ENCODE measurements at regions not wholly inside any gene's neighbourhood (a gene's known extent, or its start where the extent isn't known, plus 50 kb on each side); places are given as distances from the start of the nearest gene placed in this dataset.
"Not testable (repeated sequence)": the region's sequence is repeated elsewhere in the genome, so short reads cannot be mapped to it uniquely, and the experiment has no call there.

GRCh38 chr21:7933923-7934322 lies 2587.5 kb upstream of the TPTE start:
- no peak overlapping the region for H3K27ac ChIP-seq
- no peaks in the 10 kb centered on the region for H3K4me1 ChIP-seq
- peaks cover 0 to 12% of the 10 kb centered on the region in 2 donors for H3K9me3 ChIP-seq
- DNase-seq (no peak), ATAC-seq (no peak)
- intact Hi-C loops (cut with DNase I), result no loop called here
- TF ChIP-seq CTCF (IDR thresholded peaks at IDR 0.05), result no peak
- H3K27me3 ChIP-seq, result no peaks in the 10 kb centered on the region
- H3K4me3 ChIP-seq, result no peak overlapping the region
- H3K36me3 ChIP-seq, result no peaks in the 10 kb centered on the region

- intact Hi-C loops (cut with DNase I); ATAC-seq; DNase-seq; H3K36me3 ChIP-seq; H3K27me3 ChIP-seq; H3K4me3 ChIP-seq; H3K4me1 ChIP-seq; H3K27ac ChIP-seq: not testable (repeated sequence)
- H3K9me3 ChIP-seq, result peaks cover 0 to 15% of the 10 kb centered on the region in 2 donors
Observed at GRCh38 chr21:7937297-7937696, 2584.1 kb upstream of the TPTE start.

- H3K4me3 ChIP-seq; H3K36me3 ChIP-seq; ATAC-seq; DNase-seq; H3K27ac ChIP-seq; H3K4me1 ChIP-seq; intact Hi-C loops (cut with DNase I); H3K27me3 ChIP-seq: not testable (repeated sequence)
- peaks cover 0 to 13% of the 10 kb centered on the region in 2 donors for H3K9me3 ChIP-seq
Observed at GRCh38 chr21:7938223-7938622, 2583.2 kb upstream of the TPTE start.

- H3K4me1 ChIP-seq, result not testable (repeated sequence)
Observed at GRCh38 chr21:7941432-7941831, 2580.0 kb upstream of the TPTE start.

GRCh38 chr21:7942219-7942618 lies 2579.2 kb upstream of the TPTE start:
- H3K27me3 ChIP-seq; H3K27ac ChIP-seq; intact Hi-C loops (cut with DNase I); H3K4me3 ChIP-seq; ATAC-seq; DNase-seq; H3K4me1 ChIP-seq; H3K36me3 ChIP-seq: not testable (repeated sequence)
- peaks cover 15 to 24% of the 10 kb centered on the region in 2 donors for H3K9me3 ChIP-seq

More at GRCh38 chr21:7941432-7941831, 2580.0 kb upstream of the TPTE start:
- H3K4me3 ChIP-seq; intact Hi-C loops (cut with DNase I); H3K27ac ChIP-seq; H3K27me3 ChIP-seq; ATAC-seq; H3K36me3 ChIP-seq; DNase-seq: not testable (repeated sequence)
- H3K9me3 ChIP-seq, result peaks cover 7 to 20% of the 10 kb centered on the region in 2 donors

GRCh38 chr21:7943534-7943933 lies 2577.8 kb upstream of the TPTE start:
- intact Hi-C loops (cut with DNase I); H3K27me3 ChIP-seq; H3K4me1 ChIP-seq; DNase-seq; ATAC-seq; H3K36me3 ChIP-seq; H3K4me3 ChIP-seq; H3K27ac ChIP-seq: not testable (repeated sequence)
- H3K9me3 ChIP-seq, result peaks cover 25 to 28% of the 10 kb centered on the region in 2 donors

GRCh38 chr21:7947422-7947821 lies 2574.0 kb upstream of the TPTE start:
- ATAC-seq (no peak), DNase-seq (no peak)
- Histone ChIP-seq H3K36me3 (no peaks in the 10 kb centered on the region), H3K27ac (no peak overlapping the region), H3K4me3 (no peak overlapping the region), H3K27me3 (no peaks in the 10 kb centered on the region), H3K4me1 (no peaks in the 10 kb centered on the region), H3K9me3 (peaks cover 27 to 67% of the 10 kb centered on the region in 2 donors)
- intact Hi-C loops (cut with DNase I), result no loop called here
- TF ChIP-seq CTCF (IDR thresholded peaks at IDR 0.05), result no peak

- H3K27ac ChIP-seq; intact Hi-C loops (cut with DNase I); H3K4me1 ChIP-seq; DNase-seq; H3K36me3 ChIP-seq; H3K4me3 ChIP-seq; H3K27me3 ChIP-seq; ATAC-seq: not testable (repeated sequence)
- H3K9me3 ChIP-seq, result peaks cover 32 to 80% of the 10 kb centered on the region in 2 donors
Observed at GRCh38 chr21:7948727-7949126, 2572.7 kb upstream of the TPTE start.

- DNase-seq; H3K27me3 ChIP-seq; ATAC-seq; H3K4me3 ChIP-seq; H3K36me3 ChIP-seq; H3K4me1 ChIP-seq; H3K27ac ChIP-seq; intact Hi-C loops (cut with DNase I): not testable (repeated sequence)
- H3K9me3 ChIP-seq, result peaks cover 33 to 91% of the 10 kb centered on the region in 2 donors
Observed at GRCh38 chr21:7949882-7950281, 2571.5 kb upstream of the TPTE start.

All from left lung (tissue), 4 donors.